DMS153 treated with DMSO at 0.1 percent for 48 hours (cell line): ENCODE measurements at regions not wholly inside any gene's neighbourhood (a gene's known extent, or its start where the extent isn't known, plus 50 kb on each side); places are given as distances from the start of the nearest gene placed in this dataset.

Experiments used
- DNase-seq: peaks from one replicate; lab custom pipeline; 2025; ENCODE audit not compliant: unreplicated experiment; lab: John Stamatoyannopoulos, UW

DNA sequence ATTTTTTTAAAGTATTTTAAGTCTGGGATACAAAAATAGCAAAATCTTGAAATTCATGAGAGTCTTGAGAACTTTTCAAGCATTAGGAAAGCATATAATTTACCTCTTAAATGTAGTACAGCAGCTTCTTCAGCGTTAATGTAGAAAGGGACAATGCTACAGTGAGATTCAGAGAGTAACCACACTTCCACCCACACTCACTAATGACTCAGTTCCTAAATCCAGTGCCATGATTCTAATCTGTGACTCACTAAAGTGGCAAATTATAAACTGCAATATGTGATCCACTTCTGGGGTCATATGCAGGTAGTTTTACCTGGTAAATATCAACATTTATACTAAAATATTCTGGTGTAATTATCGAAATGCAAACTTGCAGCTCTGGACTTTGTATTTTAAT, 434.5 kb upstream of the TUSC1 start:
- no peak for DNase-seq

DNA sequence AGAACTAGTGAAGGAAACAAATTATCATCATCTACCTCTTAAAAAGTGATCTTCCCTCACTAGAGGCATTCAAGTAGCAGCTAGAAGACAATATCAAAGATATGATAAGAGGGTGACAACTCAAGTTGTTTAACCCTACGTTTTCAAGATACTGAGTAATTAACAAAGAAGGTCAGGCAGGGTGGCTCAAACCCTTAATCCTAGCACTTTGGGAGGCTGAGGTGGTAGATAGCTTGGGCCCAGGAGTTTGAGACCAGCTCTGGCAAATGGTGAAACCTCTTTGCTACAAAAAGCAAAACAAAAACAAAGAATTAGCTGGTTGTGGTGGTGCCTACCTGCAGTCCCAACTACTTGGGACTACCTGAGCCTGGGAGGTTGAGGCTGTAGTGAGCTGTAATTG, 408.2 kb upstream of the TUSC1 start:
- DNase-seq: no peak

- no peak for DNase-seq
Measured at GRCh38 chr9:26081847-26082246, 403.6 kb upstream of the TUSC1 start.

GRCh38 chr9:26078706-26079105, 400.5 kb upstream of the TUSC1 start:
- no peak for DNase-seq

DNA sequence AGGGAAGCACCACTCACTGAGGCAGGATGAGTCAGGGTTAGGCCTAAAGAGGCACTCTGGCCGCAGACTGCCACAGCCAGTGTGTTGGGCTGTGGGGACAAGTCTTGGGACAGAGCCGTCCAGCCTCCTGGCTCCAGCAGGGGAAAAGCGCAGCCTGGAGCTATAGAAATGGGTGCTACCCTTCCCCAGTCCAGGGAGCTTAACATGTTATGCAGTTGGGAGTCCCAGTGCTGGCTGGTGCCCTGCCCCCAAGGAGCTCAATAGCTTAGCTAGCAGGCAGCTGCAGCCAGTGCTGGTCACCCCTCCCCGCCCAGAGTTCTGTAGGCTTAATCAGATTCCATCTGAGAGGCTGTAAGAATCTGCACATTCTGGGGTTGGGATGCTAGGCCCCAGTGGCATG, 399.6 kb upstream of the TUSC1 start:
- no peak for DNase-seq

DNA sequence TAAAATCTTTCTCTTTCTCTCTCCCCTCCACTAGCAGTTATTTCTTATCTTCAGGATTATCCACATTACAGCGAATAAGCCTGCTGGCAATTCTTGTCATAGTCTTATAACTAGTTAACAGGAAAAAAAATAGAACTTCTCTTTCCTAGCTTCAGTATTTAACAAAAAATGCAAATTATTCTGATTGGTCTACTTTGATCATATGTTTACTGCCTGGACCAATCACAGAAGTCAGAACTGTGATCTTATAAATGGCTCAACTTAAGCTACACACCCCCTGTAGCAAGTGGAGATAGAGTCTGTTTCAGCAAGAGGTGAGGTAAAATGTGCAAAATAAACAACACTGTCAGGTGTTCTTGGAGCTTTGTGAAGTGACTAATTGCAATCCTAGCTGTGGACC, 389.4 kb upstream of the TUSC1 start:
- DNase-seq: no peak

DNA sequence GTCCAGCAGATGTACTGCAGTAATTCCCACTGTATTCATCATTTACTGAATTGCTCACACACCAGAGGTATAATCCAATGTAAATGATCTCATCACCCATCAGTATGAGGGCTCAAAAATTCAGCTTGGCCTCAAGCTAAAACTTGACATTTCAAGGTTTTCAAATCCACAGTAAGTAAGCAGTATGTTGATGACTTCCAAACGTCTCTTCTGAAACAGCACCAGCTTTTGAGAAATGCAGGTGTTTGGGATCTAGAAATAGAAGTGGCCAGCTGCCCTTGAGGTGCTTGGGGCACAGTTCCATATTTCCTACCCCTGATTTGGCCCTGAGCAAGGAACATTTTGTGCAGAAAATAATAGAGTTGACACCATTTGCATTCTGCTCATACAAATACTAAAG, 388.0 kb upstream of the TUSC1 start:
- no peak for DNase-seq

- no peak for DNase-seq
Measured at GRCh38 chr9:26061948-26062575, 383.8 kb upstream of the TUSC1 start.

DNA sequence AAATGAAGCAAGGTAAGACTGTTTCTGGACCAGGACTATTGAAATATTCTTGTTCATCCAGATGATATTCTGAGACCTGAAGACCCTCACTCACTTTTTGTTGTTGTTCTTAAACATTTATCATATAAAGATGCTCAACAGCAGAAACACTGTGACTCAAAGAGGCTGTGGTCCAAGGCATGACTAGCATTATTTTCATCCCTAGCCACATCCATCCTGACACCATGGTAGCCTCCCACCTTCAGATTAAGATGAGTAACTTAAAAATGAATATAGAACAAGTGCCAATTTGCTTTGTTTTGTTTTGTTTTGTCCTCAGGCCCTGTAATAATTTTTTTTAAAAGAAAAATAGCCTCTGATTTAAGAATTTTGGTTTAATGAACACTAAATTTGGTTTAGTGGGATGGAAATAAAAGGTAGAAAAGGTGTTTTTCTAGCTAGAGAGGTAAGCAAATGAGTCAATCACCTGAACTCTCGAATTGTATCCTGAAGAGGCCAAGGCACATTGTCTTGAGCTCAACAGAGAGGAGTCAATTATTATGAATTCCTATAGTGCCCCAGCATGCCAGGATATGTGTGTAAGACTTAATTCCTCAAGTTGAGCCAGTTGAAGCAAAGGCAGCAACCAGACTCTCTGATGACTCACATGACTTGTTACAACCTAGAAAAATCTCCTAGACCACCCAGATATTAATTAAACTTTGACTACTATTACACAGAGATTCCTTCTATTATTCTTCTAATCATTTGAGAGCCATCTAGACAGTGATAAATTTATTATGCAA, 380.1 kb upstream of the TUSC1 start:
- DNase-seq: no peak

DNA sequence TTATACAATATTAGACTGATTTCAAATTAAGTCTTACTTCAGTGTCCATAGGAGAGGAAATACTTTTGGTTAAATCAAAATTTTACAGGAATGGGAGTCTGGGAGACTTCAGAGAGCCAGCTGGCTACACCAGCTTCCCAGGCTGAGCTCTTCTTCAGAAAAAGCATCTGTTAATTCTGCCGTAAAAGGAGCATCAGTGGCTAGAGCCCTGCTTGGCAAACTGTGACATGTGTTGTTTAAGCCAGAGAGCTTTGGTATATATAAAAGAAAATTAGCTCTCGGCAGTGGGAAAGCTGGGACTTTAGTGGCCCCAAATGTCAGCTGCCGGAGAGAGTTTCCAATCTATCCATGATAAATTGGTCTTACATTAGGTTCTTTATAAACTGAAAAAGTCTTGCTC, 378.8 kb upstream of the TUSC1 start:
- DNase-seq: no peak

DNA sequence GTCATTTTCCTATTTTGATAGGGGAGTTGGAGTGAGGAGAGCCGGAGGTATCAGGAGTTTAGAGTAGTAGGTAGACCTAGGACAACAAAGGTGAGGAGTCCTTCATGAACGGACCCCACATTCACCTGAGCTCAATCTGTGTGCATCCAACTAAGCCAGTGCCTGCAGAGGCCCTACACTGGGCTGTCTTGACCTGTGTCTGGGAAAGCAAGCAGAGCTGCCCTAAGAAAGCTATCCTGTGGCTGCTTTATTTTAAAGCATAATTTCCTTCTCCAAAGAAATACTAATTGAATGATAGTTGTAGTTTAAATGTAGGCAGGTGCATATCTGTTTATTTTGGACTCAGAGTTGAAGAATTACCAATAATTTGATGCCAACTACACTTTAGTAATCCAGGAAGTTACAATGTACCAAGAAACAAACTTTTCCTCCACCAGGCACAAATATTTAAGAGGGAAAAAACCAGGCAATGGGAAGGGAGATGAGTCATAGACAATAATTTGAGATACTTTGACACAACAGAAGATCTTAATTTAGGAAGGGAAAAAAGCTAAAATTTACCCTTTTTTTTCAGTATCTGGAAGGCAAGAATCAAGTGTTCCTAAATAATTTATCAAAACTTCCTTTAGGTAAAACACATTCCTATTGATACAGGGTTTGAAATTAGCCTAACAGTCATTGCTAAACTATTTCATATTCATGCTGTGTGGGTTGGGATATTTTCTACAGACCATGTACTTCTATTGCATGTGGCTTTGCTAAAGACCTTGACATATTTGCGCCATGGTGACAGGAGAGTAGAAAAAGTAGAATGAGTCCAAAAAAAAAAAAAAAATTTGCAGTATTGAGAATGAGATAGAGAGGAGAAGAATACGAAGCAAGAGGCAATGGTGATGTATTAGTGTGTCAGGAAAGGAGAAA, 376.6 kb upstream of the TUSC1 start:
- no peak for DNase-seq

- no peak for DNase-seq
Measured at GRCh38 chr9:26053954-26054353, 375.7 kb upstream of the TUSC1 start.

- DNase-seq: no peak
Measured at GRCh38 chr9:26043431-26043830, 365.2 kb upstream of the TUSC1 start.

- no peak for DNase-seq
Measured at GRCh38 chr9:26034786-26035185, 356.5 kb upstream of the TUSC1 start.

DNA sequence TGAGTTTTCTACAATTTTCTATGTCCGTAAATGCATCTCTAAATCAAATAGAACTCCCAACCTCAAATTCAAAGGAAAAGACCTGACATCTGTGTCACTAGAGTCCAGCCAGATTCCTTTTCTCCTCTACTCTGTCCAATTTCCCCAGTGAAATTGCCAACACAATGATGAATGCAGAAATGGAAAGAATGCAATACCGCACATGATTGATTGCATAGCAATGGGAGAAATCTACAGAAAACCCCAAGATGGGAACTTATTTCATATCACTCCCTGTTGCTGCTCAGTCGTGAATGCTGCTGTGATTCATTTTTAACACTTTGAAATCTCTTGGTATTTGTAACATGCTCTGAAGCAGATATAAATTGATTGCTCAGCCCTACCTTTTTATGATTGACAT, 355.1 kb upstream of the TUSC1 start:
- DNase-seq: no peak

DNA sequence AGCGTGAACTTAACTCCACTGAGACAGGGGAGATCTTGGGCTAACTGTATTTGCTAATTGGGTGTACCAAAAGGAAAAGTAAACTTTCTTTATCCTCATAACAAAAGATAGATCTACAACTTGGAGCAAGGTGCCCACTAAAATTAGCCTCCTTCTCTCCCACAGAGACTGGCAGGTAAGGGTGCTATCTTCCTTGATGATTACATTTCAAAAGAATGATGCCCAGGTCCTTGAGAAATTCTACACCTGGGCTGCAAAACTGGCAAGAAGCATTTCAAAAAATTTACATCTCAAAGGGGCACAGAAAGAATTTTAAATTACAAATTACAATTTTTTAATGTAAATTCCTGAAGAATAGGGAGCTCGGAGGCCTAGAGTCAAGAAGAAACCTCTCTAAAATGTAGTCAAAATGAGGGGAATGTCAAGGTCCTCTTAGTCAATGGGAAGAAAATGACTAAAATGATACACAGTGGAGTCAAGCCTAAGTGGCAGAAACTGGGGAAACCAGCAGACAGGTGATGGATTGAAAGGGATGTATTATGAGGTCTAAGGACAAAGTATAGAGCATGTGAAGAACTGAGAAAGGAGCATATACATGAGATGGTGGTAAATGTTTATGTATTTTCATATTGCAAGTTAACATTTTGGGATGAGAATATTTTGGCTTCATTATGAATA, 348.3 kb upstream of the TUSC1 start:
- DNase-seq: no peak

- no peak for DNase-seq
Measured at GRCh38 chr9:26013199-26013598, 335.0 kb upstream of the TUSC1 start.

DNA sequence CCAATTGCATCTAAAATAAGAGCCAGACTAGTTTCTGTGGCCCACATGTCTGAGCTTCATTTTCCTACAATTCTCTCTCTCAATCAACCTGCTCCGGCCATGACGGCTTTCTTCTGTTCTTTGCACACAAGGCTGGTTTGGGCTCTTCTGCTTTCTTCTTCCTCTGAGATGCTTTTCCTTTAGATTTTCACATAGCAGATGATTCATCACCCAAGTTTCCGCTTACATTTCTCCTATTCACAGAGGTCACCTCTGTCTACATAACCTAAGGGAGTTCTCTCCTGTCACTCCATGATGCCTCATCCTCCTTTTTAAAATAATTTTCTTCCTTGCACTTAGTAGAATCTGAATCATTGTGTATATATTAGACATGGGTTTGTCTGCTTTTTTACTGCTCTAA, 334.6 kb upstream of the TUSC1 start:
- no peak for DNase-seq

- DNase-seq: no peak
Measured at GRCh38 chr9:25994605-25995004, 316.4 kb upstream of the TUSC1 start.

GRCh38 chr9:25990376-25990775, 312.1 kb upstream of the TUSC1 start:
- no peak for DNase-seq

DNA sequence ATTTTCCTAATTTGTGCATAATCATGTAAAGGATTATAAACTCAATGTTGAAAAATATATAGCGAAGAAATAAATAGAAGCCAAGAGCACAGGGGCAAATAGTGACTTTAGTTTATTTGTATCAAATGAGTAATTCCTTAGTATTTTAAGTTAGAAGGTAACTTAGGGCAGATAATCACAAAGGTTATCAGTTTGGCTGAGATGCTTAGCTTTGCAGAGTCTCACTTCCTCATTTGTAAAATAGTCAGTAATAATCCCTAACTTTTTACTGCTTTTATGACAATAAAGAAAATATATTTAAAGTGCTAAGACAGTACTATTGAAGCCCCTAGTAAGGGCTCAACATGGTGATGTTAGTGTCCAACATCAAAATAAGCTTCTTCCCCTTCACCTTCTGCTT, 297.4 kb upstream of the TUSC1 start:
- no peak for DNase-seq
